Smooth muscle cell (in vitro differentiated cells): ENCODE measurements at regions not wholly inside any gene's neighbourhood (a gene's known extent, or its start where the extent isn't known, plus 50 kb on each side); places are given as distances from the start of the nearest gene placed in this dataset.

ENCODE experiments used
- DNase-seq: peaks from one replicate; lab custom pipeline; 2025; ENCODE audit not compliant: unreplicated experiment; lab: John Stamatoyannopoulos, UW
- H2AFZ ChIP-seq: fragments of 200-600 bp; sonication (generic); 2 replicates; pipeline ENCODE4 v1.6.0; 2016; ENCODE audit warnings: antibody characterized with exemption, low read depth, mild to moderate bottlenecking
- H3F3A ChIP-seq: fragments of 200-600 bp; sonication (generic); 2 replicates; pipeline ENCODE4 v1.6.0; 2017; ENCODE audit warnings: antibody characterized with exemption, low read depth
- H3K27ac ChIP-seq: fragments of 200-600 bp; sonication (generic); 2 replicates; pipeline ENCODE4 v1.5.1; 2016; ENCODE audit warnings: low read depth, mild to moderate bottlenecking
- H3K27me3 ChIP-seq: fragments of 200-600 bp; sonication (generic); 2 replicates; pipeline ENCODE4 v1.6.1; 2016; ENCODE audit warnings: low read depth, mild to moderate bottlenecking
- H3K36me3 ChIP-seq: fragments of 200-600 bp; sonication (generic); 2 replicates; pipeline ENCODE4 v1.5.1; 2016; ENCODE audit warnings: low read depth
- H3K4me1 ChIP-seq: fragments of 200-600 bp; sonication (generic); 2 replicates; pipeline ENCODE4 v1.5.1; 2016; ENCODE audit warnings: low read depth
- H3K4me2 ChIP-seq: fragments of 200-600 bp; sonication (generic); 2 replicates; pipeline ENCODE4 v1.6.0; 2016; ENCODE audit warnings: mild to moderate bottlenecking
- H3K4me3 ChIP-seq: fragments of 200-600 bp; sonication (generic); 2 replicates; pipeline ENCODE4 v1.5.1; 2016; ENCODE audit warnings: mild to moderate bottlenecking
- H3K79me2 ChIP-seq: fragments of 200-600 bp; sonication (generic); 2 replicates; pipeline ENCODE4 v1.6.0; 2016; ENCODE audit warnings: low read depth, mild to moderate bottlenecking
- H3K9ac ChIP-seq: fragments of 200-600 bp; sonication (generic); 2 replicates; pipeline ENCODE4 v1.6.0; 2016; ENCODE audit warnings: low read depth
- H3K9me3 ChIP-seq: fragments of 200-600 bp; sonication (generic); replicated peaks from 2 replicates; pipeline ENCODE4 v1.5.1; 2016; ENCODE audit warnings: low read depth
- H4K20me1 ChIP-seq: fragments of 200-600 bp; sonication (generic); 2 replicates; pipeline ENCODE4 v1.6.0; 2016; ENCODE audit warnings: low read depth
- CTCF ChIP-seq: fragments of 200-600 bp; sonication (generic); IDR thresholded peaks from 2 replicates; pipeline ENCODE4 v1.5.1; 2017; ENCODE audit warnings: borderline replicate concordance, mild to moderate bottlenecking, antibody characterized with exemption; ENCODE audit not compliant: insufficient read depth, poor library complexity, severe bottlenecking
- WGBS: methylation state at CpG from one replicate; pipeline ENCODE4 v1.1.7; 2016; ENCODE audit warnings: low lambda C conversion rate; 5-methylcytosine and 5-hydroxymethylcytosine counted together

DNA sequence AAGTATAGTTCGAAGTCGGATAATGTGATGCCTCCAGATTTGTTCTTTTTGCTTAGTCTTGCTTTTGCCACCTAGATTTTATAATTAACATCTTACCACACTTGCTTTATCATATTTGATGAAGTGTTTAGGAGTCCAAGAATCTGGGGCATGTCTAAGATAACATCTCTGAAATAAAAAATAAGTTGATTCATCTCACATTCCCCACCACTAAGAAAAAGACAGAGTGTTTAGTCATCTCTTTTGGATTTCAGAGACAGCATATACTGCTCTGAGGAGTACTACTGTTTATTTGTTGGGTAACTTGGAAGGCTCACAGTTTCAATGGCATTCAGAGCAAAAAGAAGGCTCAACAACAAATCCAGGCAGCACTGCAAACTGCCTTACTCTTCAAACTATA, 324.2 kb upstream of the ATP11B start:
- WGBS, result 92% methylated on average over 2 of the region's 2 CpGs
- H2AFZ ChIP-seq, result no peak overlapping the region
- no peak overlapping the region for H3K27ac ChIP-seq
- no peaks in the 10 kb centered on the region for H3F3A ChIP-seq
- no peaks in the 10 kb centered on the region for H3K79me2 ChIP-seq
- DNase-seq, result no peak
- no peak overlapping the region for H3K4me2 ChIP-seq
- H3K4me1 ChIP-seq, result peaks cover 3% of the 10 kb centered on the region
- H3K9ac ChIP-seq, result no peak overlapping the region
- no peaks in the 10 kb centered on the region for H3K36me3 ChIP-seq
- no peak overlapping the region for H3K4me3 ChIP-seq
- no peaks in the 10 kb centered on the region for H3K27me3 ChIP-seq
- H4K20me1 ChIP-seq, result no peaks in the 10 kb centered on the region
- H3K9me3 ChIP-seq, result no peaks in the 10 kb centered on the region
- TF ChIP-seq CTCF, result no peak

DNA sequence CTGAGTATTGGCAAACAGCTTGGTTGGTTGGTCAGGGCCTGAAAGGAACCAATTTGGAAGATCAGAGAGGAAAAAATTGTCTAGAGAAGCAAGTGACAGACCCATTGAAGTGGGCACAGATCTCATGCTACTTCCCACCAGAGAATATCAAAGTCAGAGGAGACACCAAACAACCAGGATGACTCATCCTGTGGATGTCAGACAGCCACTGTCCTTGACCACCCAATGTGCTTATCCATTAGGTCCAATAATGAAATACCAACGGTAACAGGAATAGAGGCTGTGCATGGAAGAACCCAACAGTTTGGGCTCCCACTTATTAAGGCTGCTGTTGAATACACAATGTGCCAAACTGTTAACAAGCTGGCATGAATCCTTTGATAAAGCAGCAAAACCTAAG, 323.1 kb upstream of the ATP11B start:
- Histone ChIP-seq H2AFZ (no peak overlapping the region), H3K4me3 (no peak overlapping the region), H3K27ac (no peak overlapping the region), H4K20me1 (no peaks in the 10 kb centered on the region), H3K79me2 (no peaks in the 10 kb centered on the region), H3K36me3 (no peaks in the 10 kb centered on the region), H3K9me3 (no peaks in the 10 kb centered on the region), H3K4me2 (no peak overlapping the region), H3K9ac (no peak overlapping the region), H3K4me1 (peaks cover under 1% of the 10 kb centered on the region), H3F3A (no peaks in the 10 kb centered on the region), H3K27me3 (no peaks in the 10 kb centered on the region)
- TF ChIP-seq CTCF, result no peak
- no peak for DNase-seq
- 75% methylated on average over 1 of the region's 1 CpG for WGBS

GRCh38 chr3:182473191-182473710, 320.1 kb upstream of the ATP11B start:
- WGBS, result 92% methylated on average over 1 of the region's 1 CpG
- H3K79me2 ChIP-seq, result no peaks in the 10 kb centered on the region
- DNase-seq, result no peak
- H4K20me1 ChIP-seq, result no peaks in the 10 kb centered on the region
- no peaks in the 10 kb centered on the region for H3K27me3 ChIP-seq
- no peak overlapping the region for H3K4me2 ChIP-seq
- no peak for TF ChIP-seq CTCF
- H3K4me3 ChIP-seq, result no peak overlapping the region
- no peak overlapping the region for H3K27ac ChIP-seq
- no peak overlapping the region for H2AFZ ChIP-seq
- H3K36me3 ChIP-seq, result no peaks in the 10 kb centered on the region
- H3K4me1 ChIP-seq, result no peaks in the 10 kb centered on the region
- H3K9me3 ChIP-seq, result no peaks in the 10 kb centered on the region
- no peak overlapping the region for H3K9ac ChIP-seq
- H3F3A ChIP-seq, result no peaks in the 10 kb centered on the region

DNA sequence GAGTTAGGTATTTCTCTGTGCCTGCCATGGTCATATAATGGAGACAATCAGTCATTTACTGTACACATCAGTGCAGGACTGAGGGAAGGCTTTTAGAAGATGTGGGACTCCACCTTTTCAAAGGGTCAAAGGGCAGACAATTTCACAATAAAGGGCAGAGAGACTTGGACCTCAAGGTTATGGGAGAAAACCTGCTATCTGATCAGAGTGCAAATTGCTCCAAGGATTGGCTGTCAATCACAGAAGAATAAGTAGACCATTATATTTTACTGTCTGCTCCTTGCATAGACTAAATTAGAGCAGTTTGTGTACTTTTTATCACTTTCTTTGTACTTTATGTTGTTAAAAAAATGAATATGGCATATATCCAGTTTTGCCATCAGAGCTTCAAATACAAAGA, 314.9 kb upstream of the ATP11B start:
- Histone ChIP-seq H3K4me2 (no peak overlapping the region), H3K9ac (no peak overlapping the region), H3K4me3 (no peak overlapping the region)

More for the DNA sequence above, 314.9 kb upstream of the ATP11B start:
- Histone ChIP-seq H3K4me1 (peaks cover 9% of the 10 kb centered on the region), H3K36me3 (no peaks in the 10 kb centered on the region), H2AFZ (no peak overlapping the region), H3K27me3 (no peaks in the 10 kb centered on the region), H4K20me1 (no peaks in the 10 kb centered on the region), H3K9me3 (no peaks in the 10 kb centered on the region), H3K27ac (no peak overlapping the region), H3K79me2 (no peaks in the 10 kb centered on the region), H3F3A (no peaks in the 10 kb centered on the region)
- TF ChIP-seq CTCF, result no peak
- DNase-seq, result no peak
